ENCODE measurements at regions not wholly inside any gene's neighbourhood (a gene's known extent, or its start where the extent isn't known, plus 50 kb on each side); places are given as distances from the start of the nearest gene placed in this dataset.

DNA sequence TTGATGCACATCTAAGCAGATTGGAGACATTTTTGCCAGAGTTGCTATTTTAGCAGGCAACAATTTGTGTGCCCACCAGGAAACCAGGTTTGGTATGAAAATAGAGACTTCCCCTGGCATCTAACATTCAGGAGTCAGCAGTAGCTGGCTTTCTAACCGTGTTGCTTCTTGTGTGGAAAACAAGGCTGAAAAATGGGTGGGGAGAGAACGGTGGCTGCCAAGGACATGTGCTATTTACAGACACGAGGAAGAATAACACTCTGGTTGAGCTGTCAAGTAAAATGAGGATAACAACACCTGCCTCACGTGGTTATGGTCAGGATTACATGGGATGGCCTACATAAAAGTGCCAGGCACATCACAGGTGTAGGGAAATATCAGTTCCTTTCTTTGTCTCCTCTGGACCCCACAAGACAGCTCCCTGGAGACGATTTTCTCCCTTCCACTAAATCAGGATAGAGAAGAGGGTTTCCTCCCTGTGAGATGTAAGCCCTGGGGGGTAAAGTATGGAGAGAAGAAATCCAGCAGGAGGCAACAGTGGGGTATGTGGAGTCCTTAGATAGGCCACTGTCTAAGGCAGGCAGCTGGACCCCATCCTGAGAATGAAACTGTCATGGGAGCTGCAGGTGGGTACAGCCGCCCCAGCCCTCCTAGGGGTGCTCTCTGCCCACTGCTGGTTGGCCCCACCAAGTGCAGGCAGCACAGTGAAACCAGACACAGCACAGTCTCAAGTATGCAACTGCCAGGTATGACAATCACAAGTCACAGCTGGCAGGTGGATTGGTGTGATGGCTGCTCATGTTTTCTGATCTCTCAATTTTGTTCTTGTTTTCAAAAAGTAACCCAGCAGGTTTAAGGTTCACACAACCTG, 80.3 kb downstream of the TENT5C start:
- Histone ChIP-seq H3F3A (ENCODE audit: insufficient read depth, low read length, poor library complexity, severe bottlenecking) (no peaks in the 10 kb centered on the region), H3K27me3 (ENCODE audit: insufficient read depth, low read depth, low read length) (no peaks in the 10 kb centered on the region), H3K79me2 (replicated peaks; ENCODE audit: insufficient read depth, low read length) (no peaks in the 10 kb centered on the region), H2AFZ (ENCODE audit: low read depth, low read length) (no peak overlapping the region), H3K27ac (ENCODE audit: low read length) (no peak overlapping the region), H3K4me3 (ENCODE audit: low read length) (no peak overlapping the region), H3K9me3 (ENCODE audit: low read length) (no peaks in the 10 kb centered on the region), H3K36me3 (ENCODE audit: insufficient read depth, low read length) (no peaks in the 10 kb centered on the region), H4K20me1 (ENCODE audit: insufficient read depth) (no peaks in the 10 kb centered on the region), H3K4me2 (ENCODE audit: low read length) (no peak overlapping the region), H3K9me2 (ENCODE audit: insufficient read depth, low read length) (no peaks in the 10 kb centered on the region), H3K9ac (ENCODE audit: low read length) (no peak overlapping the region)
- no peak for TF ChIP-seq POLR2AphosphoS5 (IDR thresholded peaks at IDR 0.05)
- TF ChIP-seq TAF1 (IDR thresholded peaks at IDR 0.05; ENCODE audit: low read depth): no peak
- TF ChIP-seq EP300 (conservative IDR thresholded peaks at IDR 0.05; ENCODE audit: poor library complexity, severe bottlenecking): no peak
- TF ChIP-seq MXI1 (conservative IDR thresholded peaks at IDR 0.05; ENCODE audit: poor library complexity, severe bottlenecking): no peak
- no peak for TF ChIP-seq EZH2 (IDR thresholded peaks at IDR 0.05; ENCODE audit: borderline replicate concordance, insufficient read depth, low read length, poor library complexity, severe bottlenecking)
- TF ChIP-seq SMC3 (conservative IDR thresholded peaks at IDR 0.05; ENCODE audit: poor library complexity): no peak
- TF ChIP-seq, protein P1, sequence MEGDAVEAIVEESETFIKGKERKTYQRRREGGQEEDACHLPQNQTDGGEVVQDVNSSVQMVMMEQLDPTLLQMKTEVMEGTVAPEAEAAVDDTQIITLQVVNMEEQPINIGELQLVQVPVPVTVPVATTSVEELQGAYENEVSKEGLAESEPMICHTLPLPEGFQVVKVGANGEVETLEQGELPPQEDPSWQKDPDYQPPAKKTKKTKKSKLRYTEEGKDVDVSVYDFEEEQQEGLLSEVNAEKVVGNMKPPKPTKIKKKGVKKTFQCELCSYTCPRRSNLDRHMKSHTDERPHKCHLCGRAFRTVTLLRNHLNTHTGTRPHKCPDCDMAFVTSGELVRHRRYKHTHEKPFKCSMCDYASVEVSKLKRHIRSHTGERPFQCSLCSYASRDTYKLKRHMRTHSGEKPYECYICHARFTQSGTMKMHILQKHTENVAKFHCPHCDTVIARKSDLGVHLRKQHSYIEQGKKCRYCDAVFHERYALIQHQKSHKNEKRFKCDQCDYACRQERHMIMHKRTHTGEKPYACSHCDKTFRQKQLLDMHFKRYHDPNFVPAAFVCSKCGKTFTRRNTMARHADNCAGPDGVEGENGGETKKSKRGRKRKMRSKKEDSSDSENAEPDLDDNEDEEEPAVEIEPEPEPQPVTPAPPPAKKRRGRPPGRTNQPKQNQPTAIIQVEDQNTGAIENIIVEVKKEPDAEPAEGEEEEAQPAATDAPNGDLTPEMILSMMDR (IDR thresholded peaks at IDR 0.05; ENCODE audit: poor library complexity, severe bottlenecking): no peak
- no peak for TF ChIP-seq REST (IDR thresholded peaks at IDR 0.05; ENCODE audit: borderline replicate concordance)
- no peak for TF ChIP-seq RAD21 (conservative IDR thresholded peaks at IDR 0.05)

DNA sequence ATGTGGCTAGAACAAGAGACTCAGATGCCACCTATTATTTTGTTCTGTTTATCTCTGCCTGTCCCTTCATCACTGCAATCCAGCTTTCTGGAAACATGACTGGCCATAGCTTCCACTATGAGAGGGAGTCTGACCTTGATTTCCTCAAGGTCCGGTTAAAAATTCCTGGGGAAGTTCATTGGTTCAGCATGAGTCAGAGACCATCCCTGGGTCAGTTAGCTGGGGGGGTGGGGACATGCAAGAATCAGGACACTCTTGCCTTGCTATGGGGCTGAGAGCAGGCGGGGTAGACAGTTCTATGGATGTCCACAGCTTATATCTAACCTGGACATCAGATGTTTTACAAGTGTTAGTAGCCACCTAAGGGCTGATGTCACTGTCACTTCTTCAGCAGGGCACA, 81.1 kb downstream of the TENT5C start:
- H3K36me3 ChIP-seq (ENCODE audit: insufficient read depth, low read length): no peaks in the 10 kb centered on the region
- no peak overlapping the region for H3K4me3 ChIP-seq (ENCODE audit: low read length)
- H3K4me2 ChIP-seq (ENCODE audit: low read length): no peak overlapping the region
- no peaks in the 10 kb centered on the region for H4K20me1 ChIP-seq (ENCODE audit: insufficient read depth)
- TF ChIP-seq EZH2 (IDR thresholded peaks at IDR 0.05; ENCODE audit: borderline replicate concordance, insufficient read depth, low read length, poor library complexity, severe bottlenecking): no peak
- no peaks in the 10 kb centered on the region for H3K27me3 ChIP-seq (ENCODE audit: insufficient read depth, low read depth, low read length)
- no peak overlapping the region for H3K9ac ChIP-seq (ENCODE audit: low read length)
- H3K9me3 ChIP-seq (ENCODE audit: low read length): no peaks in the 10 kb centered on the region
- H3K27ac ChIP-seq (ENCODE audit: low read length): no peak overlapping the region
- no peak overlapping the region for H2AFZ ChIP-seq (ENCODE audit: low read depth, low read length)
- H3K79me2 ChIP-seq (replicated peaks; ENCODE audit: insufficient read depth, low read length): no peaks in the 10 kb centered on the region
- H3F3A ChIP-seq (ENCODE audit: insufficient read depth, low read length, poor library complexity, severe bottlenecking): no peaks in the 10 kb centered on the region
- H3K9me2 ChIP-seq (ENCODE audit: insufficient read depth, low read length): no peaks in the 10 kb centered on the region
